OCI-LY1 (cell line): ENCODE measurements at regions not wholly inside any gene's neighbourhood (a gene's known extent, or its start where the extent isn't known, plus 50 kb on each side); places are given as distances from the start of the nearest gene placed in this dataset.

Experiments
- H2AFZ ChIP-seq: fragments of 200-600 bp; sonication (generic), shearing (Covaris generic); 2 replicates; pipeline ENCODE4 v1.6.0; 2014; ENCODE audit warnings: antibody characterized with exemption, mild to moderate bottlenecking, low read length
- H3F3A ChIP-seq: fragments of 200-600 bp; sonication (generic), shearing (Covaris generic); 2 replicates; pipeline ENCODE4 v1.6.0; 2014; ENCODE audit warnings: mild to moderate bottlenecking, antibody characterized with exemption, low read length, moderate library complexity; ENCODE audit not compliant: insufficient read depth
- H3K27ac ChIP-seq: fragments of 200-600 bp; sonication (generic); 2 replicates; pipeline ENCODE4 v1.5.1; 2014; ENCODE audit warnings: low read length, mixed run types, mild to moderate bottlenecking, low read depth; ENCODE audit not compliant: poor library complexity, severe bottlenecking
- H3K27me3 ChIP-seq: fragments of 200-600 bp; sonication (generic); 2 replicates; pipeline ENCODE4 v1.6.0; 2014; ENCODE audit warnings: antibody characterized with exemption, mild to moderate bottlenecking, low read length, moderate library complexity; ENCODE audit not compliant: insufficient read depth
- H3K36me3 ChIP-seq: fragments of 200-600 bp; sonication (generic); 2 replicates; pipeline ENCODE4 v1.6.1; 2014; ENCODE audit warnings: mild to moderate bottlenecking, antibody characterized with exemption, low read length, moderate library complexity, mixed read lengths; ENCODE audit not compliant: insufficient read depth
- H3K4me1 ChIP-seq: fragments of 200-600 bp; sonication (generic); 2 replicates; pipeline ENCODE4 v1.5.1; 2014; ENCODE audit warnings: mild to moderate bottlenecking, low read length, moderate library complexity; ENCODE audit not compliant: insufficient read depth, severe bottlenecking
- H3K4me2 ChIP-seq: fragments of 200-600 bp; sonication (generic), shearing (Covaris generic); 2 replicates; pipeline ENCODE4 v1.6.1; 2014; ENCODE audit warnings: low read length
- H3K4me3 ChIP-seq: fragments of 200-600 bp; sonication (generic); 2 replicates; pipeline ENCODE4 v1.5.1; 2014; ENCODE audit warnings: low read length, low read depth, mild to moderate bottlenecking, mixed read lengths; ENCODE audit not compliant: poor library complexity, severe bottlenecking
- H3K79me2 ChIP-seq: fragments of 200-600 bp; shearing (Covaris generic); 2 replicates; pipeline ENCODE4 v1.6.1; 2016; ENCODE audit warnings: mixed run types, low read length, mixed read lengths; ENCODE audit not compliant: insufficient read depth
- H3K9ac ChIP-seq: fragments of 200-600 bp; sonication (generic), shearing (Covaris generic); 2 replicates; pipeline ENCODE4 v1.6.1; 2014; ENCODE audit warnings: mild to moderate bottlenecking, low read length, mixed read lengths
- H3K9me2 ChIP-seq: fragments of 200-600 bp; sonication (generic), shearing (Covaris generic); 2 replicates; pipeline ENCODE4 v1.6.1; 2014; ENCODE audit warnings: low read depth, mild to moderate bottlenecking, low read length, mixed read lengths
- H3K9me3 ChIP-seq: fragments of 200-600 bp; shearing (Covaris generic); 2 replicates; pipeline ENCODE4 v1.6.1; 2014; ENCODE audit warnings: low read length, mixed read lengths
- H4K20me1 ChIP-seq: fragments of 200-600 bp; sonication (generic), shearing (Covaris generic); 2 replicates; pipeline ENCODE4 v1.6.0; 2016; ENCODE audit warnings: mild to moderate bottlenecking, low read length; ENCODE audit not compliant: insufficient read depth
- CTCF ChIP-seq: fragments of 200-600 bp; sonication (generic), shearing (Covaris generic); IDR thresholded peaks from 2 replicates; pipeline ENCODE4 v1.5.1; 2017; ENCODE audit warnings: mild to moderate bottlenecking, antibody characterized with exemption, low read length, moderate library complexity, mixed read lengths
- EZH2 ChIP-seq: fragments of 200-600 bp; sonication (generic), shearing (Covaris generic); IDR thresholded peaks from 2 replicates; pipeline ENCODE4 v1.8.0; 2017; ENCODE audit warnings: borderline replicate concordance, mixed run types, mild to moderate bottlenecking, antibody characterized with exemption, low read length, moderate library complexity, mixed read lengths

GRCh38 chr2:217254111-217254510 lies 394.2 kb upstream of the TNP1 start:
- H2AFZ ChIP-seq, result no peak overlapping the region
- H3K4me3 ChIP-seq, result no peak overlapping the region
- no peaks in the 10 kb centered on the region for H4K20me1 ChIP-seq
- no peaks in the 10 kb centered on the region for H3K9me2 ChIP-seq
- no peak overlapping the region for H3K9ac ChIP-seq
- no peak overlapping the region for H3K27ac ChIP-seq
- no peaks in the 10 kb centered on the region for H3K27me3 ChIP-seq
- TF ChIP-seq EZH2, result no peak
- no peak for TF ChIP-seq CTCF
- no peaks in the 10 kb centered on the region for H3K4me1 ChIP-seq
- H3K9me3 ChIP-seq, result no peaks in the 10 kb centered on the region
- H3K4me2 ChIP-seq, result no peak overlapping the region
- no peaks in the 10 kb centered on the region for H3K36me3 ChIP-seq
- no peaks in the 10 kb centered on the region for H3K79me2 ChIP-seq
- no peaks in the 10 kb centered on the region for H3F3A ChIP-seq

- H4K20me1 ChIP-seq, result no peaks in the 10 kb centered on the region
- no peaks in the 10 kb centered on the region for H3K4me1 ChIP-seq
- H2AFZ ChIP-seq, result no peak overlapping the region
- no peaks in the 10 kb centered on the region for H3K9me3 ChIP-seq
- no peak overlapping the region for H3K9ac ChIP-seq
- H3K4me3 ChIP-seq, result no peak overlapping the region
- no peaks in the 10 kb centered on the region for H3K36me3 ChIP-seq
- no peak overlapping the region for H3K27ac ChIP-seq
- H3K9me2 ChIP-seq, result no peaks in the 10 kb centered on the region
- H3K79me2 ChIP-seq, result no peaks in the 10 kb centered on the region
- no peaks in the 10 kb centered on the region for H3F3A ChIP-seq
- no peak for TF ChIP-seq EZH2
- TF ChIP-seq CTCF, result no peak
- no peak overlapping the region for H3K4me2 ChIP-seq
- no peaks in the 10 kb centered on the region for H3K27me3 ChIP-seq
Observed at GRCh38 chr2:217252181-217252580, 392.3 kb upstream of the TNP1 start.

- H3K27me3 ChIP-seq, result no peaks in the 10 kb centered on the region
- no peaks in the 10 kb centered on the region for H3K4me1 ChIP-seq
- no peaks in the 10 kb centered on the region for H3K36me3 ChIP-seq
- H3K27ac ChIP-seq, result no peak overlapping the region
- H3K79me2 ChIP-seq, result no peaks in the 10 kb centered on the region
- no peak overlapping the region for H3K4me2 ChIP-seq
- H3K9ac ChIP-seq, result no peak overlapping the region
- no peaks in the 10 kb centered on the region for H3K9me2 ChIP-seq
- TF ChIP-seq EZH2 (no peak), CTCF (no peak)
- no peak overlapping the region for H2AFZ ChIP-seq
- no peak overlapping the region for H3K4me3 ChIP-seq
- H3K9me3 ChIP-seq, result no peaks in the 10 kb centered on the region
- no peaks in the 10 kb centered on the region for H4K20me1 ChIP-seq
- no peaks in the 10 kb centered on the region for H3F3A ChIP-seq
Observed at GRCh38 chr2:217250013-217250524, 390.2 kb upstream of the TNP1 start.
